NT2/D1 (cell line): ENCODE measurements at regions not wholly inside any gene's neighbourhood (a gene's known extent, or its start where the extent isn't known, plus 50 kb on each side); places are given as distances from the start of the nearest gene placed in this dataset.

Experiments
- SUZ12 ChIP-seq: IDR thresholded peaks from 2 replicates; pipeline ENCODE4 v1.6.1; 2011; ENCODE audit not compliant: insufficient read length, insufficient read depth; ENCODE audit errors: extremely low read depth
- YY1 ChIP-seq: IDR thresholded peaks from 2 replicates; pipeline ENCODE4 v1.6.1; 2011; ENCODE audit not compliant: insufficient read length, insufficient read depth
- ZNF274 ChIP-seq: IDR thresholded peaks from 2 replicates; pipeline ENCODE4 v1.6.1; 2011; ENCODE audit warnings: mild to moderate bottlenecking, low read depth, low read length

- TF ChIP-seq ZNF274 (no peak), YY1 (no peak), SUZ12 (no peak)
Observed at GRCh38 chr3:117195034-117195433, 485.5 kb downstream of the TUSC7 start.
